Activated effector memory CD4-positive, alpha-beta T cell treated with anti-CD3 and anti-CD28 coated beads, Interleukin-2, amount 50 U/mL, for 16 hours (primary cell): ENCODE measurements at regions not wholly inside any gene's neighbourhood (a gene's known extent, or its start where the extent isn't known, plus 50 kb on each side); places are given as distances from the start of the nearest gene placed in this dataset.
"Not testable (repeated sequence)": the region's sequence is repeated elsewhere in the genome, so short reads cannot be mapped to it uniquely, and the experiment has no call there.

Experiments
- DNase-seq: peaks from one replicate; pipeline ENCODE4 v3.0.0-alpha.2; 2020

GRCh38 chr2:143994961-143995360, 525.0 kb downstream of the ZEB2 start:
- no peak for DNase-seq

GRCh38 chr2:143991596-143991995, 528.3 kb downstream of the ZEB2 start:
- not testable (repeated sequence) for DNase-seq

- DNase-seq: no peak
Observed at GRCh38 chr2:143988082-143988481, 531.8 kb downstream of the ZEB2 start.

GRCh38 chr2:143981428-143981827, 538.5 kb downstream of the ZEB2 start:
- DNase-seq: no peak

GRCh38 chr2:143977356-143977755, 542.6 kb downstream of the ZEB2 start:
- no peak for DNase-seq

- DNase-seq: no peak
Observed at GRCh38 chr2:143975216-143975615, 544.7 kb downstream of the ZEB2 start.

GRCh38 chr2:143974262-143974661, 545.7 kb downstream of the ZEB2 start:
- DNase-seq: no peak

GRCh38 chr2:143968860-143969259, 551.1 kb downstream of the ZEB2 start:
- no peak for DNase-seq

GRCh38 chr2:143968360-143968759, 551.6 kb downstream of the ZEB2 start:
- DNase-seq: no peak

GRCh38 chr2:143965493-143966164, 554.3 kb downstream of the ZEB2 start:
- no peak for DNase-seq

- no peak for DNase-seq
Observed at GRCh38 chr2:143964891-143965290, 555.0 kb downstream of the ZEB2 start.

- no peak for DNase-seq
Observed at GRCh38 chr2:143960177-143960576, 559.7 kb downstream of the ZEB2 start.

GRCh38 chr2:143957321-143957720, 562.6 kb downstream of the ZEB2 start:
- no peak for DNase-seq

GRCh38 chr2:143955401-143956065, 564.4 kb downstream of the ZEB2 start:
- no peak for DNase-seq

GRCh38 chr2:143954844-143955243, 565.1 kb downstream of the ZEB2 start:
- no peak for DNase-seq

- DNase-seq: no peak
Observed at GRCh38 chr2:143954186-143954585, 565.7 kb downstream of the ZEB2 start.

GRCh38 chr2:143953451-143954030, 566.4 kb downstream of the ZEB2 start:
- DNase-seq: no peak

- DNase-seq: no peak
Observed at GRCh38 chr2:143952536-143952935, 567.4 kb downstream of the ZEB2 start.

GRCh38 chr2:143950704-143951103, 569.2 kb downstream of the ZEB2 start:
- no peak for DNase-seq

GRCh38 chr2:143949121-143949848, 570.6 kb downstream of the ZEB2 start:
- DNase-seq: no peak

GRCh38 chr2:143948710-143949109, 571.2 kb downstream of the ZEB2 start:
- DNase-seq: no peak

GRCh38 chr2:143946436-143947391, 573.2 kb downstream of the ZEB2 start:
- DNase-seq: no peak

- no peak for DNase-seq
Observed at GRCh38 chr2:143942486-143942885, 577.4 kb downstream of the ZEB2 start.
